A673 (cell line): ENCODE measurements at regions not wholly inside any gene's neighbourhood (a gene's known extent, or its start where the extent isn't known, plus 50 kb on each side); places are given as distances from the start of the nearest gene placed in this dataset.

Experiments
- BruUV-seq: library from RNA; stranded (reverse); fragments of 400-500 nt; replicated peaks from 2 replicates; lab custom pipeline; 2021; lab: Mats Ljungman, UMichigan
- CTCF ChIA-PET: fragments of 300-600 bp; sonication (Branson Sonifier 250); formaldehyde crosslinking; loops from one replicate; lab custom pipeline; 2022; ENCODE audit warnings: antibody characterized with exemption; lab: Charles Lee
- POLR2A ChIA-PET: fragments of 300-600 bp; sonication (Branson Sonifier 250); formaldehyde crosslinking; loops from one replicate; lab custom pipeline; 2022; ENCODE audit warnings: antibody characterized with exemption; ENCODE audit not compliant: low non-redundant PET; lab: Charles Lee
- DNase-seq: peaks from one replicate; pipeline ENCODE4 v3.0.0-alpha.2; 2015; ENCODE audit warnings: low spot score
- H3K27ac ChIP-seq: fragments of 200-600 bp; sonication (generic); 2 replicates; pipeline ENCODE4 v1.5.1; 2016; ENCODE audit warnings: mixed run types, low read depth, mild to moderate bottlenecking, mixed read lengths, antibody characterized with exemption, low read length; ENCODE audit not compliant: poor library complexity, severe bottlenecking
- H3K27me3 ChIP-seq: fragments of 200-600 bp; sonication (generic); replicated peaks from 2 replicates; pipeline ENCODE4 v1.6.1; 2017; ENCODE audit warnings: mixed run types, low read depth, mild to moderate bottlenecking, mixed read lengths, antibody characterized with exemption, low read length; ENCODE audit not compliant: insufficient read depth, poor library complexity
- H3K36me3 ChIP-seq: fragments of 200-600 bp; sonication (generic); 2 replicates; pipeline ENCODE4 v1.6.1; 2016; ENCODE audit warnings: mixed run types, mild to moderate bottlenecking, mixed read lengths, antibody characterized with exemption, low read length; ENCODE audit not compliant: insufficient read depth, poor library complexity, severe bottlenecking
- H3K4me1 ChIP-seq: fragments of 200-600 bp; sonication (generic); 2 replicates; pipeline ENCODE4 v1.6.1; 2017; ENCODE audit warnings: mixed run types, mild to moderate bottlenecking, mixed read lengths, antibody characterized with exemption, low read length; ENCODE audit not compliant: insufficient read depth, poor library complexity, severe bottlenecking
- H3K4me3 ChIP-seq: fragments of 200-600 bp; sonication (generic); 2 replicates; pipeline ENCODE4 v1.5.1; 2016; ENCODE audit warnings: low read depth, mixed run types, mild to moderate bottlenecking, mixed read lengths, low read length; ENCODE audit not compliant: poor library complexity, severe bottlenecking
- H3K9me3 ChIP-seq: fragments of 200-600 bp; sonication (generic); 2 replicates; pipeline ENCODE4 v1.6.1; 2016; ENCODE audit warnings: mixed run types, low read depth, mild to moderate bottlenecking, mixed read lengths, antibody characterized with exemption, low read length; ENCODE audit not compliant: poor library complexity, severe bottlenecking
- CTCF ChIP-seq: fragments of 300-800, 200-600 bp; sonication (generic); conservative IDR thresholded peaks from 2 replicates; pipeline ENCODE4 v1.5.1; 2017; ENCODE audit warnings: low read depth, mild to moderate bottlenecking, antibody characterized with exemption, low read length, moderate library complexity, mixed read lengths
- EZH2 ChIP-seq: fragments of 200-600 bp; sonication (generic); IDR thresholded peaks from 2 replicates; pipeline ENCODE4 v1.6.1; 2017; ENCODE audit warnings: borderline replicate concordance, low read depth, mild to moderate bottlenecking, mixed read lengths, antibody characterized with exemption, low read length; ENCODE audit not compliant: poor library complexity, severe bottlenecking
- intact Hi-C: fragments of 100-400 bp; cut with micrococcal nuclease; formaldehyde crosslinking; loops from one replicate; pipeline ENCODE4 v1.10.0; 2022; ENCODE audit not compliant: unreplicated experiment

GRCh38 chr12:115199831-115200230 lies 515.9 kb upstream of the TBX3 start:
- TF ChIP-seq EZH2 = no peak
- no peak for TF ChIP-seq CTCF
- Histone ChIP-seq H3K36me3 (no peaks in the 10 kb centered on the region), H3K4me1 (no peaks in the 10 kb centered on the region), H3K9me3 (no peaks in the 10 kb centered on the region), H3K27ac (no peak overlapping the region), H3K27me3 (no peaks in the 10 kb centered on the region), H3K4me3 (no peak overlapping the region)
- BruUV-seq = no TSS peak
- ChIA-PET CTCF (no interaction called here), POLR2A (no interaction called here)
- DNase-seq = no peak
- intact Hi-C loops = no loop called here

- intact Hi-C loops = no loop called here
- Histone ChIP-seq H3K27me3 (no peaks in the 10 kb centered on the region), H3K27ac (no peak overlapping the region), H3K36me3 (no peaks in the 10 kb centered on the region), H3K9me3 (no peaks in the 10 kb centered on the region), H3K4me1 (no peaks in the 10 kb centered on the region), H3K4me3 (no peak overlapping the region)
- no peak for TF ChIP-seq CTCF
- TF ChIP-seq EZH2 = no peak
- BruUV-seq = no TSS peak
- DNase-seq = no peak
- ChIA-PET POLR2A (no interaction called here), CTCF (no interaction called here)
Observed at GRCh38 chr12:115194857-115195256, 510.9 kb upstream of the TBX3 start.

- POLR2A ChIA-PET = no interaction called here
- no peak for DNase-seq
- BruUV-seq = no TSS peak
- Histone ChIP-seq H3K4me3 (no peak overlapping the region), H3K36me3 (no peaks in the 10 kb centered on the region), H3K27me3 (no peaks in the 10 kb centered on the region), H3K4me1 (no peaks in the 10 kb centered on the region), H3K27ac (no peak overlapping the region), H3K9me3 (no peaks in the 10 kb centered on the region)
- TF ChIP-seq CTCF = no peak
- intact Hi-C loops = no loop called here
- CTCF ChIA-PET = no interaction called here
Observed at GRCh38 chr12:115194448-115194847, 510.5 kb upstream of the TBX3 start.
